ENCODE measurements at regions not wholly inside any gene's neighbourhood (a gene's known extent, or its start where the extent isn't known, plus 50 kb on each side); places are given as distances from the start of the nearest gene placed in this dataset.

GRCh38 chr3:176959867-176960266 lies 237.4 kb downstream of the TBL1XR1 start:
- no peak for TF ChIP-seq EZH2phosphoT487 (IDR thresholded peaks at IDR 0.05; ENCODE audit: insufficient read depth, low read depth)
- no peak for TF ChIP-seq EZH2 (IDR thresholded peaks at IDR 0.05; ENCODE audit: insufficient read depth, poor library complexity, severe bottlenecking)
